ENCODE measurements at regions not wholly inside any gene's neighbourhood (a gene's known extent, or its start where the extent isn't known, plus 50 kb on each side); places are given as distances from the start of the nearest gene placed in this dataset.

GRCh38 chr9:11902610-11903009 lies 790.6 kb upstream of the TYRP1 start:
- DNase-seq (ENCODE audit: low read depth, low spot score): no peak

GRCh38 chr9:11915699-11916098 lies 777.5 kb upstream of the TYRP1 start:
- no peak for DNase-seq (ENCODE audit: low read depth, low spot score)

- DNase-seq (ENCODE audit: low read depth, low spot score): no peak
Measured at GRCh38 chr9:11928871-11929321, 764.3 kb upstream of the TYRP1 start.

- DNase-seq (ENCODE audit: low read depth, low spot score): peak; percentile 2
Measured at GRCh38 chr9:11931109-11931508, 762.1 kb upstream of the TYRP1 start.

GRCh38 chr9:11931751-11932150 lies 761.4 kb upstream of the TYRP1 start:
- peak; percentile 16 for DNase-seq (ENCODE audit: low read depth, low spot score)

GRCh38 chr9:11933926-11934325 lies 759.3 kb upstream of the TYRP1 start:
- DNase-seq (ENCODE audit: low read depth, low spot score): peak; percentile 37

- peak; percentile 37 for DNase-seq (ENCODE audit: low read depth, low spot score)
Measured at GRCh38 chr9:11946531-11946930, 746.7 kb upstream of the TYRP1 start.

- no peak for DNase-seq (ENCODE audit: low read depth, low spot score)
Measured at GRCh38 chr9:11962327-11962726, 730.9 kb upstream of the TYRP1 start.

- DNase-seq (ENCODE audit: low read depth, low spot score): no peak
Measured at GRCh38 chr9:11966786-11967185, 726.4 kb upstream of the TYRP1 start.

GRCh38 chr9:11968631-11969030 lies 724.6 kb upstream of the TYRP1 start:
- DNase-seq (ENCODE audit: low read depth, low spot score): no peak

GRCh38 chr9:11973011-11973410 lies 720.2 kb upstream of the TYRP1 start:
- peak; percentile 72 for DNase-seq (ENCODE audit: low read depth, low spot score)

GRCh38 chr9:11973511-11973910 lies 719.7 kb upstream of the TYRP1 start:
- no peak for DNase-seq (ENCODE audit: low read depth, low spot score)

- peak; percentile 21 for DNase-seq (ENCODE audit: low read depth, low spot score)
Measured at GRCh38 chr9:11992866-11993265, 700.3 kb upstream of the TYRP1 start.

GRCh38 chr9:12014488-12014887 lies 678.7 kb upstream of the TYRP1 start:
- DNase-seq (ENCODE audit: low read depth, low spot score): no peak

GRCh38 chr9:12054235-12054634 lies 639.0 kb upstream of the TYRP1 start:
- DNase-seq (ENCODE audit: low read depth, low spot score): no peak

GRCh38 chr9:12056874-12057273 lies 636.3 kb upstream of the TYRP1 start:
- DNase-seq (ENCODE audit: low read depth, low spot score): no peak

- DNase-seq (ENCODE audit: low read depth, low spot score): no peak
Measured at GRCh38 chr9:12060067-12060466, 633.1 kb upstream of the TYRP1 start.

- DNase-seq (ENCODE audit: low read depth, low spot score): no peak
Measured at GRCh38 chr9:12060811-12061210, 632.4 kb upstream of the TYRP1 start.

- DNase-seq (ENCODE audit: low read depth, low spot score): no peak
Measured at GRCh38 chr9:12065050-12065449, 628.1 kb upstream of the TYRP1 start.

GRCh38 chr9:12065686-12066085 lies 627.5 kb upstream of the TYRP1 start:
- DNase-seq (ENCODE audit: low read depth, low spot score): no peak

- DNase-seq (ENCODE audit: low read depth, low spot score): no peak
Measured at GRCh38 chr9:12066455-12067035, 626.6 kb upstream of the TYRP1 start.

- DNase-seq (ENCODE audit: low read depth, low spot score): no peak
Measured at GRCh38 chr9:12069366-12069765, 623.8 kb upstream of the TYRP1 start.

- DNase-seq (ENCODE audit: low read depth, low spot score): no peak
Measured at GRCh38 chr9:12085399-12085798, 607.8 kb upstream of the TYRP1 start.

- no peak for DNase-seq (ENCODE audit: low read depth, low spot score)
Measured at GRCh38 chr9:12091865-12092527, 601.2 kb upstream of the TYRP1 start.
